ENCODE measurements at regions not wholly inside any gene's neighbourhood (a gene's known extent, or its start where the extent isn't known, plus 50 kb on each side); places are given as distances from the start of the nearest gene placed in this dataset.

GRCh38 chr3:99212969-99213368 lies 311.5 kb upstream of the DCBLD2 start:
- no peak for DNase-seq (ENCODE audit: low spot score)

DNA sequence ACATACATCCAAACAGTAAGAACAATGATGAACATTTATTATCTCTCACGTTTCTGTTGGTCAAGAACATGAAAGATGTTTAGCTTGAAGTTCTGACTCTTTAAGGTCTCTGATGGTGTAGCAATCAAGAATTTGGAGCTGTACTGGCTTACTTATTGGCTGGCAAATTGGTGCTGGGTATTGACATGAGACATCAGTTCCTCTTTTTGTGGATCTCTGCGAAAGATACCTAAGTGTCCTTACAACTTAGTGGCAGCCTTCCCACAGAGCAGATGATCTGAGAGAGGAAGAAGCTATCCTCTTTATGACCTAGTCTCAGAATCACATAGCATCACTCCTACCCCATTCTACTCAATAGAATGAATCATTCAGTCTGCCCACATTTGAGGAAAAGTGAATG lies 309.8 kb upstream of the DCBLD2 start:
- no peak for DNase-seq (ENCODE audit: low spot score)

DNA sequence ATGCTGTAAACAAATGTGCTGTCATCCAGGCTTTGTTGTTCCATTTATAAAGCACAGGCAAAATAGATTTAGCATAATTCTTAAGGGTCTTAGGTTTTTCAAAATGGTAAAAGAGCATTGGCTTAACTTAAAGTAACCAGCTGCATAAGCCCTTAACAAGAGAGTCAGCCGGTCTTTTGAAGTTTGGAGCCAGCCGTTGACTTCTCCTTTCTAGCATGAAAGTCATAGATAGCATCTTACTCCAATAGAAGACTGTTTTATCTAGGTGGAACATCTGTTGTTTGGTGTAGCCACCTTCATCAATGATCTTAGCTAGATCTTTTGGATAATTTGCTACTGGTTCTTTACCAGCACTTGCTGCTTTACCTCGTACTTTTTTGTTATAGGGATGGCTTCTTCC lies 297.5 kb upstream of the DCBLD2 start:
- DNase-seq (ENCODE audit: low spot score), result no peak

DNA sequence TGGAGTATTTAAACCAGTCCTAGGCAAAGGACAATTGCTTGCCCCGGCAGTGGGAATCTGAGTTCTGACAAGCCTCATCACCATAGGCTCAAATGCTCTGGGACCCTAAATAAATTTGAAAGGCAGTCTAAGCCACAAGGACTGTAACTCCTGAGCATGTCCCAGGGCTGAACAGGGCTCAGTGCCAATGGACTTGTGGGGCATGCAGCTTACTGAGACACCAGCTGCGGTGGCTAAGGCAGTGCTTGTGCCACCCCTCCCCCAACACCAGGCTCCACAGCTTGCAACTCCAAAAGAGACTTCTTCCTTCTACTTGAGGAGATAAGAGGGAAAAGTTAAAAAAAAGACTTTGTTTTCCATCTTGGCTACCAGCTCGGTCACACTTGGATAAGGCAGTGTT lies 289.7 kb upstream of the DCBLD2 start:
- DNase-seq (ENCODE audit: low spot score), result no peak

- no peak for DNase-seq (ENCODE audit: low spot score)
Measured at GRCh38 chr3:99188936-99189335, 287.4 kb upstream of the DCBLD2 start.

DNA sequence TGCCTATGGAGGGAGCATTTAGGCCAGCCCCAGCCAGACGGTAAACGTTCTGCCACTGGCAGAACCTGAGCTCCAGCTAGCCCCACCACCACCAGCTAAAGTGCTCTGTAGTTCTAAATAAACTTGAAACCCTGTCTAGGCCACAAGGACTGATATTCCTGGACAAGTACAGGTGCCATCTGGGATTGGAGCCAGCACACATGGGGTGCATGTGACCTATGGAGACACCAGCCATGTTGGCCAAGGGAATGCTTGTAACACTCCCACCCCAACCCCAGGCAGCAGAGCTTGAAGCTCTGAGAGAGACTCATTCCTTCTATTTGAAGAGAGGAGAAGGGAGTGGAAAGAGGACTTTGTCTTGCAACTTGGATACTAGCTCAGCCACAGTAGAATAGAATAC lies 284.5 kb upstream of the DCBLD2 start:
- no peak for DNase-seq (ENCODE audit: low spot score)

DNA sequence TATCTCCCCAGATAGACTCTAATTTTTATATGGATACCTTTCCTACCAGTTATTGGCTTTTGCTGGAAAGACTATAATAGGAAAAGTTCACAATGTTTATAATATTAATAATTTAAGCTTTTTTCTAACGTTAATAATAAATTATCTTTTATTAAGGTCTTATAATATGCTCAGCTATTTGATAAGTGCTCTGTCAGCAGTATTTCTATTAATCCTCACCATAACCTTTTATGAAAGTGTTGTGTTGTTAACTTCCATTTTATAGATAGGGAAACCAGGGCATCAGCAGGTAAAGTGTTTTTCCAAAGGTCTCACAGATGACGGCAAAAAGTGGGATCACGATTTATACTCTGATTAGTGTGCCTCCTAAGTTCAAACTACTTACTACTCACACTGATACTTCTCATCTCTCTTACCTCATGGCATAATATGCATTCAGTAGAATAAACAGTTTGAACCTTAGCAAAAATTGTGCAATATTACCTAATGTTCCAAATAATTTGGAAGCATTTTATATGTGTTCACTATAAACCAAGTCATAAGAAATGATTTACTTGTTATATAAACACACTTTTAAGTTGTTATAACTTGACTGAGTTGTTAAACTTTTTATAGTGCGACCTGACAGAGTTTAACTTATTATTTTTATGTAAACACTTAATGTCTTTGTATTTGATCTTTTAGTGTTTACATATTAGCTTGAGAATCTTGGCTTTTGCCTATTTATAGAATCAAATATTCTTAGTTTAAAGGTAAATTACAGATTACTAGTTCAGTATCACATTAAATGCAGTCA lies 274.9 kb upstream of the DCBLD2 start:
- no peak for DNase-seq (ENCODE audit: low spot score)

- DNase-seq (ENCODE audit: low spot score), result no peak
Measured at GRCh38 chr3:99175276-99175812, 273.8 kb upstream of the DCBLD2 start.

- peak; percentile 77 for DNase-seq (ENCODE audit: low spot score)
Measured at GRCh38 chr3:99172736-99173657, 271.5 kb upstream of the DCBLD2 start.

DNA sequence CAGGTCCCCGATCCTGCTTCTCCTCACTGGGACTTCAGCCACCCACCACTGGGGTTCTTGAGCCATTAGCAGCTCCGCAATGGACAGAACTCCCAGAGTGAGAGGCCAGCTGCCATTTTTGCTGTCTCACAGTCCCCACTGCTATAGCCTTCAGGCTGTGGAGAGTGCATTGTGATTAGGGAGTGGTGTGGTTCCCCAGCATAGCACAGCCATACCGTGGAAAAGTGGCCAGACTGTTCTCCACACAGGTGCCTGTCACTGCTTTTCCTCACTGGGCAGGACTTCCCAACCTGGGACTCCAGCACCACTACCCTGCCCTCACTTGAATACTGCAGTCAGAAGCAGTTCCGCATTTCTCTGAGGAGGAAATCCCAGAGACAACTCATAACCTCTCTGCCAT lies 270.3 kb upstream of the DCBLD2 start:
- DNase-seq (ENCODE audit: low spot score), result no peak

DNA sequence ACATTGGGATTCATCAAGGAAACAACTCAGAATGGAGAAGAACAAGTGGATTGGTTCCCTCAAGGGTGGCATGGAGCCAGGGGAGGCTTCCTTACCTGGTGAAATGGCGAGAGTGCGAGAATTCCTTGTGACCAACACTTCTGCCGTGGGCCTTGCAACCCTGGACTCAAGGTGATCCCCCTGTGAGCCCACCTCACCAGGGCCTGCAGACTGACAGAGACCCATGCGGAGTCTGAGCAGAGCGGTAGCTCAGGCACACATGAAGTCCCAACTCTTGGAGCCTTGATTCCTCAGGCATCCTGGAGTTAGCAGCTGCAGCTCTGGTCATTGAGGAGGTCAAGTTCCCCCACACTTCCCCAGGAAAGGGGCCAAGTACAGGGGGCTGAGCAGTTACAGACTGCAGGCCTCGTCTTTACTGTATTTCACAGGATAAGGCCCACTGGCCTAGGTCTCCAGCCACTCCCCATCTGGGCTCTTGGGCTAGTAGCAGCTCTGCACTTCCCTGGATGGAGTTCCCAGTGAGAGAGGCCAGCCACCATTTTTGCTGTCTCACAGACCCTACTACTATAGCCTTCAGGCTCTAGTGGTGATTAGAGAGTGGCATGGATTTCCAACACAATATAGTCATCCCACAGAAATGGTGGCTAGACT lies 269.5 kb upstream of the DCBLD2 start:
- DNase-seq (ENCODE audit: low spot score), result no peak

DNA sequence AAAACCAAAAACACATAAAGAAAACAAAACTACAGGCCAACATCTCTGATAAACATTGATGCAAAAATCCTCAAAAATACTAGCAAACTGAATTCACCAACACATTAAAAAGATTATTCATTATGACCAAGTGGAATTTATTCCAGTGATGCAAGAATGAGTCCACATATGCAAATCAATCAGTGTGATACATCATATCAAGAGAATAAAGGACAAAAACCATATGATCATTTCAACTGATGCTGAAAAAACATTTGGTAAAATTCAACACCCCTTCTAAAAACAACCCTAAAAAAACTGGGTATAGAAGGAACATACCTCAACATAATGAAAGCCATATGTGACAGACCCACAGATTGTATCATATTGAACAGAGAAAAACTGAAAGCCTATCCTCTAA lies 265.6 kb upstream of the DCBLD2 start:
- no peak for DNase-seq (ENCODE audit: low spot score)

DNA sequence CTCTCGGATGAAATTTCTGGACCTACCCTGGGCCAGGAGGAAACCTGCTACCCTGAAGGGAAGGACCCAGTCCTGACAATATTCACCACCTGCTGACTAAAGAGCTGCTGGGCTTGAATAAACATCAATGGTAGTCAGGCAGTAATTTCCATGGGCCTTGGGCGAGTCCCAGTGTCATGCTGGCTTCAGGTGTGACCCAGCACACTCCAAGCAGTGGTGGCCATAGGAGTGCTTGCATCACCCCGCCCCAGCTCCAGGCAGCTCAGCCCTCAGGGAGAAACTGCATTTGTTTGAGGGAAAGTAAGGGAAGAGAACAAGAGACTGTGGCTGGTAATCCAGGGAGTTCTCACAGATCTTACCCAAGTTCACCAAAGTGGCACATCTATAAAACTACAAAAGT lies 261.8 kb upstream of the DCBLD2 start:
- DNase-seq (ENCODE audit: low spot score), result no peak

GRCh38 chr3:99159220-99159762 lies 257.8 kb upstream of the DCBLD2 start:
- DNase-seq (ENCODE audit: low spot score), result no peak

DNA sequence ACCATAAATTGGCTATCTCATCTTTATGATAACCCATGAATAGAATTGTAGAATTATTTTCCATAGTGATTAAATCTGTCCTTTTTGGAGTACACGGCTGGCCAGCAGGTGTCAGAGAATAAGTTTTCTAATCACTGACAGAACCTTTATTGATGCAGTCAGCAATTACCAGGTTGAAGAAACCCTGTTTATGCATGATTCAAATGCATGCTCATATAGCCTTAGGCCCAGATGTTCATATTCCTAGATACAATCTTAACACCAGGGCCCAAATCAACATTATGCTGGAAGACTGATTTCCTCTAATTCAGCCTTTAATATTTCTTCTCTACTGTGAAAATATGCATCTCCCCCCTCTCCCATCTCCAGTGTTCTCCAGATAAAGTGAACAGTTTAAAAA lies 243.5 kb upstream of the DCBLD2 start:
- DNase-seq (ENCODE audit: low spot score), result peak; percentile 9

DNA sequence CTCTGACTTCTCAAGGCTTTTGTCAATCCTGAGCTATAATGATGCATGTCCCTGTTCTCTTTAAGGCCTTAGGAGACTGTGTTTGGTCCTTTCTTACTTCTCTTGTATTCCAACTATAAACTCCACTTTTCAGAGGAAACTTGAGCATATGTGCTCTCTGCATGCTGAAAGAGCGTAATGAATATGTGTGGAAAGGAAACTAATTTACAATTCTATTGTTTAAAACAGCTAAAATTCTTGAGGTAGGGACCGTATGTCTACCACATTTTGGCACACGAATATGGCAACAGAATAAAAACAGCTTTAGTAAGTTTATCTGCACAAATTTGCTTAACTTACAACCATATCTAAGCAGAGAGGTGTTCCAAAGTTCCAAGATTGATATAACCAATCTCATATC lies 242.0 kb upstream of the DCBLD2 start:
- no peak for DNase-seq (ENCODE audit: low spot score)

DNA sequence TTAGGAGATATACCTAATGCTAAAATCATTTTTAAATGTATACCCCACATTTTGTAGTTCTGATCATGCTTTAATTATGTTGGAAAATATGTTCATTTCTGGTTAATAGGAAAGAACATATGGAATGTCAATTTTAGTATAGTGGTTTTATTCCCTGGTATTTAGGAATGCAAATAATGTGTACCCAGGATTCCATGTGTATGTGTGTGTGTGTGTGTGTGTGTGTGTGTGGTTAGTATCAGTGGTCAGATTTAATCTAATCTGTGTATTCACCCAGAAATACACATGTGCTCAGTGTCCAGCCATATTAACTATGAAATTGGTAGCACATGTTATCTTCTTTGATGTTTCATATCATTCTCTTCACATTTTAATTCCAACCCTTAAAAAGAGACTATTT lies 233.5 kb upstream of the DCBLD2 start:
- DNase-seq (ENCODE audit: low spot score), result no peak

DNA sequence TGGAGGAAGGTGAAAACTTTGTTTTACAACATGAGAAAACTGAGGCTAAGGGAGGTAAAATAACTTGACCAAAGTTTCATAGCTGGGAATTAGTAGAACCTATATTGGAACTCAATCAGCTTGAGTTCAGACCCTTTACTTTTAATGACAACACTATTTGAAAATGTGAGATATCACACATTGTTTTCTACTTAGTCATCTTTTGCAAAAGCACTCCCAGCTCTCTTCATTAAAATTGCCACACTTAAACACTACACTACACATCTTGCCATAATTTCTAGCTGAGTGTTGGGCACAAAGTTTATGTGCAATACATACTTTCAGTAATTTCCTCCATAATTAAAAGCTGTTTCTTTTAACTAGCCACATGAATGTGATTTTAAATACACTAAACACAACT lies 230.4 kb upstream of the DCBLD2 start:
- no peak for DNase-seq (ENCODE audit: low spot score)

- DNase-seq (ENCODE audit: low spot score), result no peak
Measured at GRCh38 chr3:99128725-99129505, 227.4 kb upstream of the DCBLD2 start.

DNA sequence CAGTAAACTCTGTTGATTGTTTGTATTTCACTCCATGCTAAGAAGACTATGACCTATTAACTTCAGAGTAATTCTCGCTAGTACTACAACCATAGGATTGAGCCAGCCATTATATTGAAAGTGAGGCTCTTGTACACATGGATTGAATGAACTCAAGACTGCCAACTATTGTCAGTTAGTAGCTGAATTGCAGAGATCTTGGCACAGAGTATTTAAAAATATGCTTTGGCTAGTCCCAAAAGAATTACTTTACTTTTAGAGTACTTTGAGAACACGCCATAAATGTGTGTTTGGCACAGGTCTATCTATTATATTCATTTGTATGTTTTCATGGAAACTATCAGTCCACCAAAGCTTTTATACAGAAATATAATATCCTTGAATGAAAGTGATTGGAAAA lies 226.7 kb upstream of the DCBLD2 start:
- DNase-seq (ENCODE audit: low spot score), result no peak

- no peak for DNase-seq (ENCODE audit: low spot score)
Measured at GRCh38 chr3:99126316-99126715, 224.8 kb upstream of the DCBLD2 start.

Data from HT-29 (cell line).